GM19324 (cell line): ENCODE measurements at regions not wholly inside any gene's neighbourhood (a gene's known extent, or its start where the extent isn't known, plus 50 kb on each side); places are given as distances from the start of the nearest gene placed in this dataset.
"Not testable (repeated sequence)": the region's sequence is repeated elsewhere in the genome, so short reads cannot be mapped to it uniquely, and the experiment has no call there.

Experiments
- ATAC-seq: cut with Tn5 transposase; IDR thresholded peaks from one replicate; pipeline ENCODE4 v1.9.1; 2021; ENCODE audit warnings: mild to moderate bottlenecking, moderate library complexity; ENCODE audit not compliant: unreplicated experiment, low FRiP score

GRCh38 chr4:19293080-19293479, 958.6 kb upstream of the SLIT2 start:
- ATAC-seq, result no peak

DNA sequence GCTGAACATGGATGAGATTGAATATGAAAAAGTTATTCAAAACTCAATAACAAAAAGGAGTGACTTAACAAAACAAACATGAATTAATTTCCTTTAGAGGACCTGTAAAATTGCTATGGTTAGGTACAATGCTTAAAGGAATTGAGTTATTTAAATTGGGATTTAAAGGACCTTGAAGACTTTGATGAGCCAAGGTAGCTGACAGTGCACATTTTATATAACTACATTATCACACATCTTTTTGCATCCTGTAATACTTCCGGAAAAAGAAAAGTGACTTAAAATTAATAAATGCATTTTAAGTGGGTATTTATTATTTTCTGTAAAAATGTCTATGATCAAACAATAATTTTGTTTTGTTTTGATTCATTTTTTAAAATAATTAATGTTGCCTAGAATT, 964.8 kb upstream of the SLIT2 start:
- ATAC-seq, result no peak

DNA sequence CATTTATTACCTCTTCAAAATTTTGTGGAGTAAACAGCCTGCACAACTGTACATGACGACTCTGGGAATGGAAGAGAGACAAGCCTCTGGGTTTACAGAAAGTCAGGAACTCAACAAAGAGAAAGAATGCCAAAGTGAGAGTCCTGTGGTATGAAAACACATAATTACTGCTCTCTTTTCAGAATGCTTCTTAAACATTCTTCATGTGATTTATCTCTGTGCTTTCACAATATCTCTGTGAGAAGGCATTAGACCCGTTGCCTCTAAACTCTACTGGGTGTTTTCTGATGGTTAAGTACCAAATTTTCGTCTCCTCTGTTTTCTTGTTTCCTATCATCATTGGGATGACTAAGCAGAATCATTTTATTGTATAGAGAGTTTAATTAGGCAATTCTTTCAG, 966.6 kb upstream of the SLIT2 start:
- ATAC-seq, result no peak

GRCh38 chr4:19278665-19279064, 973.0 kb upstream of the SLIT2 start:
- no peak for ATAC-seq

- no peak for ATAC-seq
These were observed 985.1 kb upstream of the SLIT2 start for GRCh38 chr4:19266566-19266965.

DNA sequence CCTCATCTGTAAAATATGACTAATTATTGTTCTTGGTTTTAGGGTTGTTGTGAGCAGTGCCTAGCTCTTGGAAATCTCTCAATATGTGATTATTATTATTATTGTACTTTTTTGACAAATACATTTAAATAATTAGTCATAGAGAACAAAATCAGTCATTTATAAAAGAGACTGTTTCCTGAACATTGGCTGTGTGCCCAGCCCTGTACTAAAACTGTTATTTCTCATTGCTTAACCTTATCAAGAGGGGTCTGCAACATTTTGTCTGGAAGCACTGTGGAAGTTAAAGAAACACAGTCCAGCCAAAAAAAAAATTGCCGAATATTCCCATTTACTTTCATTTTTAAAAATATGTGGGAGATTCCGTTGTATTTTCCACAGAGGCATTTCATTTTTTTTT, 989.2 kb upstream of the SLIT2 start:
- ATAC-seq, result no peak

DNA sequence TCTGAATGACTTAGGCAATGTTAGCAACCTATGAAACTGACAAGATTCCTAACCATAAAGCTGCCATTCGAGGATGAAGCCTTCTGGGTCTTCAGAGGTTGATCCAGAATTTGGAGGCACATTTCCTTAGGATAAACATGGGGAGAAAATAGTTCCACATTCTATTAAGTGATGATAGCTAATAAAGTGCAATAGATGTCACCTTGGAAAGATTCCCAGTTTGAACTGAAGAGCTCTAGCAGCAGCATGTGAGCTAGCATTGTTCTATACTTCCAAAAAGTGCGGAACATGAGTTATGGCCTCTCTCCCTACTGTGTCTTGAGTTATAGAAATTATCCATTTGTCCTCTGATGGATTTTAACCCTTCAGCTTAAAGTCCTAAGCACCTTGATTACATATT, 991.4 kb upstream of the SLIT2 start:
- no peak for ATAC-seq

DNA sequence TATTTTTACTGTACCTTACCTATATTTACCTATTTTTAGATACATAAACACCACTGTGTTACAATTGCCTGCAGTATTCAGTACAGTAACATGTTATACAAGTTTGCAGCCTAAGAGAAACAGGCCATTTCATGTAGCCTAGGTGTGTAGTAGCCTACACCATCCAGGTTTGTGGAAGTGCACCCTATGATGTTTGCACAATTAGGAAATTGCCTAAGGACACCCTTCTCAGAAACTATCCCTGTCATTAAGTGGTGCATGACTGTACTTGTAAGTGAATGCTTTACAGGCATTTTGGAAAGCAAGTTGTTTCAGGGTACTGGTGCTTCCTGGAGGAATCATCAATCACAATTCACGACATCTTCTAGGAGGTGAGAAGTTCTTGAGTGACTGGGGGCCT, 991.8 kb upstream of the SLIT2 start:
- ATAC-seq, result no peak

- ATAC-seq, result no peak
These were observed 994.9 kb upstream of the SLIT2 start for GRCh38 chr4:19256823-19257222.

DNA sequence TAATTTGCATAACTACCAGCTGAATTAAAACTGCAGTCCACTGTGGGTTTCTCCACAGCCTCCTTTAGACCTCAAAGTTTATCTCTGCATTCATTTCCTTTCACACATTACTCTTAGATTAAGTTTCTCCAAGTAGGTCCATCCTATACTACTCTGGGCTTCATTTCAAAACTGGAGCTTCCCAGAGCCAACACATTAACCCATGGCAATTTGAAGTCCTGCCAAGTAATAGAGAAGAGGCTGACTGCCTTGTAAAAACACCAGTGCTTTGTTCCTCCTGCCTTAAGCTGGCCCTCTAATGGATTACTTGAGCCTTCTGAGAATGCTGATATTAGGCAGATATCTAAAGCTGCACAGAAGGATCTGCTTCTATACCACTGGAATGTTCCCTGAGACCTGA, 997.2 kb upstream of the SLIT2 start:
- no peak for ATAC-seq

GRCh38 chr4:19248023-19248422, 1003.7 kb upstream of the SLIT2 start:
- no peak for ATAC-seq

DNA sequence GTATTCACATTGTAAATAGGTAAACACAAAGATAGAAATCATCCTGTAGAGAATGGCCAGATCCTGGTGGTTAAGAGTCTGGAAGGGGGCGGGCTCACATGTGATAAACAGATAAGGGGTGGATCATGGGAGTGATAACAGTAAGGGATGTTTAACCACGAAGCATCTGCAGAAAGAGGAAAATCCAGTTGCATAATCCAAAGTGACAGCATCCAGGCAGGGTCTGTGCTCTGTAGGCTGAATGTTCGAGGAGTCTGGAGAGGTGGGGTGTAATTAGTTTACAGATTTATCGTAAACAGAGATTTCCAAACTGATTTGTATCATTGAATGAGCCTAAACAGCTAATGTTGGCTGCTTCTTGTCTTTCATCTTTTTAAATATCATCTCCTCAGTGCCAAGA, 1009.8 kb upstream of the SLIT2 start:
- no peak for ATAC-seq

DNA sequence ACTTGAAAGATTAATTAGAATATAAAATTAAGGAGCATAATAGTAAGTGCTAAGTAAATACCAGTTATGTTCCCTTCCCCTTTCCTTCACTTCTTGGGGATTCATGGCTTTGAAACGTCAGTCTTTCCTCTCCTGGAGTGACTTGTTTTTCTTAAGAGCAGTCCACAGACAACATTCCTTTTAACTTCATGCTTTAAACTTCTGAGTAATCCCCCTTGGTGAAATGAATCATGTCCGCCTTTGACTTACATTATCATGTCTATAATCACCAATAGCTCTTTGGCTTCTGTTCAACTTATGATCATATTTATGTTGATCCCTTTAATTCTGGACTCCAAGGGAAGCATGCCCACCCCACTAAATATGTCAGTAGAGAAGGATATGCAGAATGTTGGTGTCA, 1012.1 kb upstream of the SLIT2 start:
- ATAC-seq, result no peak

DNA sequence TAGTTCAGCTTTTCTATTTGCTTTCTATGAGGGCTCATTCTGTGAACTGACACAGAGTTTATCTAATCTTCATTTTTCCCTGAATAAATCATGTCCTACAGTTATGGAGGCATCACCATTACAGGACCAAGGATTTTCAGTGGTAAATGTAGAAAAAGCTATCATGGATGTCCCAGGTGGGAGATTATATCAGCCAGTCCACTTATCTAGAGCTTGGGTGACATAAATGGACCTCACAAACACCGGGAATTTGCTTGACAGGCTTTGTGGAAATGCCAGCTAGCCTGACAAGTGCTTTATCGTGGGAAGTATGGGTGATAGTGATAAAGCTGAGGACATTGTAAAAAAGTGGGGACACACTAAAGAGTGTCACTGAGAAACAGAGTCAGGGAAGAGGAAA, 1015.2 kb upstream of the SLIT2 start:
- no peak for ATAC-seq

DNA sequence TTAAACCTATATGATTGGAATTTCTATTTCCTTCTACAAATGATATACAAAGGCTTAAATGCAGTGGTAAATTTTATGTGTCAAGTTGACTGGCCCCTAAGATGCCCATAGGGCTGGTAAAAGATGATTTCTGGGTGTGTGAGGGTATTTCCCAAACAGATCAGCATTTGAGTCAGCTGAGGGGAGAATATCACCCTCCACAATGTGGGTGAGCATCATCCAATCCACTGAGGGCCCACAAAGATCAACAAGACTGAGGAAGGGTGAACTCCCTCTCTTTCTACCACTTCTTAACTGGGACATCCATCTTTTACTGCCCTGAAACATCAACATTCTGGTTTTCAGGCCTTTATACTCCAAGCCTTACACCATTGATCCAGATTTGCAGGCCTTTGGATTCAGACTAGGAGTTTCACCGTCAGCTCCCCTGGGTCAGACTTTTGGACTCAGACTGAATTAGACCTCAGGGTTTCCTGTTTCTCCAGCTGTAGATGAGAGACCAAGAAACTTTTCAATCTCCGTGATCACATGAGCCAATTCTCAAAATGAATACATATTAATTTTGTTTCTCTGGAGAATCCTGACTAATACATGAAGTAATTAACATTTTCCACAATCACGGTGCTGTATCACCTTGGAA, 1020.7 kb upstream of the SLIT2 start:
- no peak for ATAC-seq

- ATAC-seq, result no peak
These were observed 1024.0 kb upstream of the SLIT2 start for GRCh38 chr4:19227701-19228100.

DNA sequence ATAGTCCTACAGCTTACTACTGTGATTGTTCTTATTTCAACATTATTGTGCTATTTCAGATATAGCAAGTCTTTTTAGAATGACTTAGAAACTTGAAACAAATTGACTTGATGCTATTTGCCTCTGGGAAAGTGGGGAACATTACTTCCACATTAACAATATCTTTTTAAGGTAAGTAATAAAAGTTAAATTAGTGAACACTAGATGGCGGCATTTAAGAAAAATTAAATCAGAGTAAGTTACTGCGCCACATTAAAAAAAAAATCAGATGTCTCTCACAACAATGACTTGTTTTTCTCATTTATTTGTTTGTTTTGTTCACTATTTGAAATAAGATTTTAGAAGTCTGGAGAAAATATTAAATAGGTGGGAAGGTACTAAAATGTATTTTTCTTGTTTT, 1026.9 kb upstream of the SLIT2 start:
- no peak for ATAC-seq

- ATAC-seq, result no peak
These were observed 1035.2 kb upstream of the SLIT2 start for GRCh38 chr4:19216476-19216875.

DNA sequence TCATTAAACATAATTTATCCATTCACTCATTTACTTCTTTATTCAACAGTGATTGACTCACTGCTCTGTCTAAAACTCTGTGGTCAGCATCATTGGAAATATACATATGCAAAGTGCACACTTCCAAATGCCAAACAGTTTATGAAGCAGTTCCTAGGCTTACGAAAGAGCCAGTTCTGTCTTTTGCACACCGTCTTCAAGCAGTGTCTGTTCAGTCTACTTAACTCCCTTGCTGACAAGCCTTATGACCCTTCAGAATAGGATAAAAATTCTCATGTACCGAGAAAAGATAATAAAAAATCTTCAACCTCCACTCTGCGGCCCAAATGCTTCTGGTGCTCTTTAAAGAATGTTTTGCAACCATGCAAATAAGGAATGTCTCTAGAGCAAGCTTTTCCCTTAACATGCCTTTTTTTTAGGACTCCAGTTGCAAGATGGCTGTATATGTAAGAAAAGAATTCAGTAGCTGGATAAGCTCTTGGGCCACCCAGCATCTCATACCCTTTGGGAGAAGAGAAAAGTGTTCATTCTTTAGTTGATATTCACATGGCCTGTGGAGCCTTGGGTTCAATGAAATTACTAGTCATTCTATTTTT, 1037.0 kb upstream of the SLIT2 start:
- ATAC-seq, result no peak

- ATAC-seq, result no peak
These were observed 1038.3 kb upstream of the SLIT2 start for GRCh38 chr4:19213388-19213787.

DNA sequence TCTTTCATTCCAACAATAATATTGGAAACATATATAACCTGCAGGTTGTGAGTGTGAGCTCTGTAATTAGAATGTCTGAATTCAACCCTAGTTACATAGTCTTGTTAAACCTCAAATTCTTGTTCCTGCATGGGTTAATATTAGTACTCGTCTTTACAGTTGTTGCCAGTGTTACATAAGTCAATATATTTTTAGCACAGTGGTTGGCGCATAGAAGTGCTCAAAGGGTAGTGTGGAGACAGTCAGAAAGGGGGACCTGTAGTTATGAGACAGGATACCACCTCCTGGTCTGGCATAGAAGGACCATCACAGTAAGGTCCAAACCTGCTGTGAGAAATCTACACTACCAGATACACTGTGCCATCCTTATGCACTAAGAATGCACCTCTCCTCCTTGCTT, 1045.9 kb upstream of the SLIT2 start:
- ATAC-seq, result no peak

- not testable (repeated sequence) for ATAC-seq
These were observed 1053.9 kb upstream of the SLIT2 start for GRCh38 chr4:19197838-19198237.

DNA sequence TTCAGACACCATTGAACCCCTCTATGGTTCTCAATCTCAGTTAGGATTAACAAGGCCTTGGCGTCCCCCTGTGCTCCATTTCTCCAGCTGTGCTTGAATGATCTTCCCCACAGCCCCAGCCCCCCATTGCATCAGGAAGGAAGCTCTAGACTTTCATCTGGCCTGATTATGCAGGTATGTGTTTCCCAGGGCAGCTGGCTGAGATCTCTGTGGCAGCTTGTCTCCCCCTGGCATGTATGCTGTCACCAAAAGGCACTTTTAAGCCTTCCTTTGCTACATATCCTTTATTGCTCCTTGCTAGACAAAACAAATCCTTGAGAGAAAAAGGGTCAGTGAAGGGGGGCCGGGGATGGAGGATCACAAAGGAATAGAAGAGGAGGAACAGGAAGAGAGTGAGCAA, 1056.0 kb upstream of the SLIT2 start:
- ATAC-seq, result no peak
